GM21737 (cell line): ENCODE measurements at regions not wholly inside any gene's neighbourhood (a gene's known extent, or its start where the extent isn't known, plus 50 kb on each side); places are given as distances from the start of the nearest gene placed in this dataset.
"Not testable (repeated sequence)": the region's sequence is repeated elsewhere in the genome, so short reads cannot be mapped to it uniquely, and the experiment has no call there.

ENCODE experiments used
- ATAC-seq: cut with Tn5 transposase; IDR thresholded peaks from one replicate; pipeline ENCODE4 v1.9.1; 2021; ENCODE audit warnings: mild to moderate bottlenecking, moderate library complexity; ENCODE audit not compliant: unreplicated experiment

DNA sequence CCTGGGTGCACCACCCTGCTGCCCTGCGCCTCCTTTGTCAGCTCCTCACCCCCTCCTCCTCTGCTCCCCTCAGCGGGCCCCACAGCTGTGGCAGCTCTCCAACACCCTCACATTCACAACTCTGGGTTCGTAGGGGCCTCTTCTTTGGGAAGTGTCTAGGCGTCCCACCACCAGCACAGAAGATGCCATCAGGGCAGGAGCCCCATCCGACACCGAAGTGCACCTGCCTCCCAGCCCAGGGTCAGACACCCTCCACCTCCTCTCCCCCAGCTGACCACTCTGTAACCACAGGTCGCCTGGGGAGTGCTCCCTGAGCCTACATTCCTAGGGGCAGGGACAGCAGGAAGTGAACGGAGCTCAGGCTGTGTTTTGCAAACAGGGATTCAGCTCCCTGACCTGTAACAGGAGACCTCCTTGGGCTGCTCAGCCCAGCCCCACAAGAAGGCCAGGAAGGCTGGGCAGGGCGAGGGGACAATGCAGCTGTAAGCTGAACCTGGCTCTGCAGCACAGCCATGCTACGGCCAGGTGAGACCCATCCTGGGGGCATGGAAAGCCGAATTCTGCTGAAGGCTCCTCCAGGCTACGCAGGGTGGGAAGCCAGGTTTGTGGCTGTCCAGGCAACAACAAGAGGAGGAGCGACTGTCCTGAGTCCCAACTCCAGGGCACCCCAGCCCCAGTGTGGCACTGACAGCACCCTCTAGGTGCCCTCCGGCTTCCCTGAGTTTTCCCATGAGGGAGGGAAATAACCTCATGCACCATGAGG, 269.0 kb downstream of the GOLGA6L6 start:
- no peak for ATAC-seq

GRCh38 chr15:20271647-20272046, 270.0 kb downstream of the GOLGA6L6 start:
- ATAC-seq = no peak

- not testable (repeated sequence) for ATAC-seq
These were observed 271.6 kb downstream of the GOLGA6L6 start for GRCh38 chr15:20269956-20270355.

DNA sequence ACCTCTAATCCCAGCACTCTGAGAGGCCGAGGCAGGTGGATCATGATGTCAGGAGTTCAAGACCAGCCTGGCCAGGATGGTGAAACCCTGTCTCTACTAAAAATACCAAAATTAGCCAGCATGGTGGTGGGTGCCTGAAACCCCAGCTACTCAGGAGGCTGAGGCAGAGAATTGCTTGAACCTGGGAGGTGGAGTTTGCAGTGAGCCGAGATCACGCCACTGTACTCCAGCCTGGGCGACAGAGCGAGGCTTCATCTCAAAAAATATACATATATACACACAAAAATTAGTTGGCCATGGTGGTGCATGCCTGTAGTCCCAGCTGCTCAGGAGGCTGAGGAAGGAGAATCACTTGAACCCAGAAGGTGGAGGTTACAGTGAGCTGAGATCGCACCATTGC, 273.6 kb downstream of the GOLGA6L6 start:
- not testable (repeated sequence) for ATAC-seq

- ATAC-seq = not testable (repeated sequence)
These were observed 274.4 kb downstream of the GOLGA6L6 start for GRCh38 chr15:20267051-20267730.

DNA sequence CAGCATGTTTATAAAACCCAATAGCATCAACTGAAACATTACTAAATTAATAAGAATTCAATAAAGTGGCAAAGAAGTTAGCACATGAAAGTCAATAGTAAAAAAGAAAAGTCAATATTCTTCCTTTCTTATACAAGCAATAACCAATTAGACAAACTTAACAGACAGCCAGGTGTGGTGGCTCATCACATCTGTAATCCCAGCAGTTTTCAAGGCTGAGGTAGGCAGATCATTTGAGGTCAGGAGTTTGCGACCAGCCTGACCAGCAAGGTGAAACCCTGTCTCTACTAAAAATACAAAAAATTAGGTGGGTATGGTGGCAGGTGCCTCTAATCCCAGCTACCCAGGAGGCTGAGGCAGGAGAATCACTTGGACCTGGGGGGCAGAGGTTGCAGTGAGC, 275.9 kb downstream of the GOLGA6L6 start:
- ATAC-seq = not testable (repeated sequence)

DNA sequence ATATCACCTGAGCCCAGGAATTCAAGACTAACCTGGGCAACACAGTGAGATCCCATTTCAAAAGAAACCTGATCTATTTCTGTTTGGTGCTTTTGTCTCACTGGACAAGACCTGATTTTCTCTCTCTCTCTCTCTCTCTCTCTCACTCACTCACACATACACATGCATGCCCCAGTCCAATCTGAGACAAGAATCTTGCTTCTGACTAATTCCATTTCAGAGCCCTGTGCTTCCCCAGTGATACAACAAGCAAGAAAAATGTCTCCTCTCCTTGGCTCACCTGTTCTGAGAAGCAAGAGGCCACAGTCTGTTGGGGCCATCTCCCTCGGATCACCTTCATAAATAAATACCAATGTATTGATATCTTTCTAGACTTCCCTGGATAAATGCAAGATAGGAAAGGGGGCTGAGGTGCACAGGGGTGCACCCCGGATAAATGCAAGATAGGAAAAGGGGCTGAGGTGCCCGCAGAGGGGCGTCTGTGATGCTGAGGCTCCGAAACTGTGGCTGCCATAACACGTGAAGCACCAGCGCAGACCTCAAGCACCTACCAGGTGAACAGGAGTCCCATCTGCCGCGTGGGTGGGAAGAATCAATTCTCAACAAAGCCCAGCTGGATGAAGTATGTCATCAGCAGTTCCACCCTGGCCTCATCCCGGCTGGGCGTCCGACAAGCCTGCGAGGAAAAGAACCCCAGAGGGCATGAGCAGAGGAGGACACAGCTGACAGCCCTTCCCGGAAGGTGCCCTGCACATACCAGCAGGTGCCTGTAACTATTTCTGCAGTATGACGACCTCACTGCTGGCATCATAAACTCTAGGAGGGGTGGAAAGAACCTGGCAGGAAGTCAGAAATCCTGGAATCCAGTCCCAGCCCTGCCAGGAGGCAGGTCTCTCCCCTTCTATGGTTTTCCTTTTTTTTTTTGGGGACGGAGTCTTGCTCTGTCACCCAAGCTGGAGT, 280.0 kb downstream of the GOLGA6L6 start:
- ATAC-seq = not testable (repeated sequence)

DNA sequence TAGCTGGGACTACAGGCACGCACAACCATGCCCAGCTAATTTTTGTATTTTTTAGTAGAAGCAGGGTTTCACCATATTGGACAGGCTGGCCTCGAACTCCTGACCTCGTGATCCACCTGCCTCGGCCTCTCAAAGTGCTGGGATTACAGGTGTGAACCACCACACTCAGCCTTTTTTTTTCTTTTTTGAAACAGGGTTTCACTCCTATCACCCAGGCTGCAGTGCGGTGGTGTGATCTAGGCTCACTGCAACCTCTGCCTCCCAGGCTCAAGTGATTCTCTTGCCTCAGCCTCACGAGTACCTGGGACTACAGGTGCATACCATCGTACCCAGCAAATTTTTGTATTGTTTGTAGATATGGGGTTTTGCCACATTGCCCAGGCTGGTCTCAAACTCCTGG, 280.9 kb downstream of the GOLGA6L6 start:
- ATAC-seq = not testable (repeated sequence)

- ATAC-seq = not testable (repeated sequence)
These were observed 281.9 kb downstream of the GOLGA6L6 start for GRCh38 chr15:20259559-20260190.

- ATAC-seq = not testable (repeated sequence)
These were observed 285.2 kb downstream of the GOLGA6L6 start for GRCh38 chr15:20256394-20256793.

- not testable (repeated sequence) for ATAC-seq
These were observed 286.0 kb downstream of the GOLGA6L6 start for GRCh38 chr15:20255641-20256040.

DNA sequence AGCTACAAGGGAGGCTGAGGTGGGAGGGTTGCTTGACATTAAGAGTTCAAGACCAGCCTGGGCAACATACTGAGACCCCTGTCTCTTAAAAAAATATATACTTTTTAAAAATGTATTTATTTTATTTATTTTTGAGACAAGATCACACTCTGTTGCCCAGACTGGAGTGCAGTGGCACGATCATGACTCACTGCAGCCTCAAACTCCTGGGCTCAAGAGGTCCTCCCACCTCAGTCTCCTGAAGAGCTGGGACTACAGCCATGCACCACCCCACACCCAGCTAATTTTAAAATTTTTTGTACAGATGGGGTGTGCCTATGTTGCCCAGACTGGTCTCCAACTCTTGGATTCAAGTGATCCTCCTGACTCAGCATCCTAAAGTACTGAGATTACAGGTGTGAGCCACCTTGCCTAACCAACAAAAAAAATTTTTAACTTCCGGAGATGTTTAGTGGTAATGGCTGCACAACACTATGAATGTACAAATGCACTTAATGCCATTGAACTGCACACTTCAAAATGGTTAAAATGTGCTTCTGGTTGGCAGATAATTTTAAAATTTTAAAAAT, 288.5 kb downstream of the GOLGA6L6 start:
- ATAC-seq = not testable (repeated sequence)

DNA sequence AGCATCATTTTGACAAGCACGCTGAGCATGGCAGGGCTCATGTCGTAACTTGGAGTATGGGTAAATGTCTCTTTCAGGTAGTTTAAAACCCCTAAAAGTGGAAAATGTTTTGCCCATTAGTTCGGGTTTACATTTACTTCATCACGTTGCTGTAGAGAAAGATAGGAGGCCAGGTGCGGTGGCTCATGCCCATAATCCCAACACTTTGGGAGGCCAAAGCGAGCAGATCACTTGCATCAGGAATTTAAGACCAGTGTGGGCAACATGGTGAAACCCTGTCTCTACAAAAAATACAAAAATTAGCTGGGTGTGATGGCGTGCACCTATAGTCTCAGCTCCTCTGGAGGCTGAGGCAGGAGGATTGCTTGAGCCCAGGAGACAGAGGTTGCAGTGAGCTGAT, 289.6 kb downstream of the GOLGA6L6 start:
- ATAC-seq = not testable (repeated sequence)

- ATAC-seq = not testable (repeated sequence)
These were observed 290.2 kb downstream of the GOLGA6L6 start for GRCh38 chr15:20251214-20252005.

DNA sequence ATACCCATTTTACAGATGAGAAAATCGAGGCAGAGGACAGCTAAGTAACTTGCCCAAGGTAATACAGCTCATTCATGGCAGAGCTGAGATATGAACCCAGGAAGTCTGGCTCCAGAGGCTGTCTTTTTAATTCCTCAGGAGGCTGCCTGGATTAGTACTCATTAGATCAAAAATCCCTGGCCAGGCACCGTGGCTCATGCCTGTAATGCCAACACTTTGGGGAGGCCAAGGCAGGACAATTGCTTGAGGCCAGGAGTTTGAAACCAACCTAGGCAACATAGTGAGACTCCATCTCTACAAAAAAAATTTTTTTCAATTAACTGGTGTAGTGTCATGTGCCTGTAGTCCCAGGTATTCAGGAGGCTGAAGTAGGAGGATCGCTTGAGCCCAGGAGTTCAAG, 291.4 kb downstream of the GOLGA6L6 start:
- ATAC-seq = not testable (repeated sequence)

DNA sequence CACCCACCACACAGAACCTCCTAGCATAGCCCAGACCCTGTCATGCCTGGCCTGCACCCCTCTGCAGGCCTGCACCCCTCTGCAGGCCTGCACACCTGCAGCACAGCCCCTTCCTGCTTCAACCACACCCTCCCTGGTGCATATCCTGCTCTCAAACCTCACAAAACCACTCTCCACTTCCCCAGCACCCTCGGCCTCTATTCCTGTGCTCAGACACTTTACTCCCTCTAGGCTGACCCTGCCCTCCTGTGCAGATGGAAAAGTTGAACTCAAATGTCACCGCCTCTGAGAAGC, 292.0 kb downstream of the GOLGA6L6 start:
- not testable (repeated sequence) for ATAC-seq

DNA sequence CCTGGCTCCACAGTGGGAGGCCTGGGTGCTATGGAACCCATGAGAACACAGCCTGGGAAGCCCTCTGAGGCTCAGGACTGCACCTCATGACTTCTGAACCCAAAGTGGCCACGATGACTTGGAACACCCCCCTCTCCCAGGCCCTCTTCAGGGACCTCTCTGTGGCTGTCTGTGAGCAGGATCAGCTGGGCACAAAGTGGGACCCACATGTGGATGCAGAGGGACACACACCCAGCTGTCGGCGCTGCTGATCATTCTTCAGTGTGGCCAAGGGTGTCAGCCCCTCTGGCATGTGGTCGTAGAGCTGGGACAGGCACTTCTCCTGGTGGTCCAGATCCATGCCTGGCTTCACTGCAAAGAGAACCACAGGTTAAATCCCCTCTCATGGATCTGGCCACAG, 293.2 kb downstream of the GOLGA6L6 start:
- ATAC-seq = not testable (repeated sequence)

DNA sequence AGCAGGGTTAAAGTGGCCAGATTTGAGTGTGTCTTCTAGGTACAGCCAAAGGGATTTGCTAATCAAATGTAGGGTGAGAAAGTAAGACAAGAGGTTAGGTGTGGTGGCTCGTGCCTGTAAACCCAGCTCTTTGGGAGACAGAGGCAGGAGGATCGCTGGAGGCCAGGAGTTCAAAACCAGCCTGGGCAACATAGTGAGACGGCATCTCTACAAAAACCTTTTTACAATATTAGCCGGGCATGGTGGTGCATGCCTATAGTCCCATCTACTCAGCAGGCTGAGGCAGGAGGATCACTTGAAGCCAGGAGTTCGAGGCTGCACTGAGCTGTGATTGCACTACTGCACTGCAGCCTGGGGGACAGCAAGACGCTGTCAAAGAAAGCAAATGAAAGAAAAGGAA, 294.5 kb downstream of the GOLGA6L6 start:
- ATAC-seq = not testable (repeated sequence)

DNA sequence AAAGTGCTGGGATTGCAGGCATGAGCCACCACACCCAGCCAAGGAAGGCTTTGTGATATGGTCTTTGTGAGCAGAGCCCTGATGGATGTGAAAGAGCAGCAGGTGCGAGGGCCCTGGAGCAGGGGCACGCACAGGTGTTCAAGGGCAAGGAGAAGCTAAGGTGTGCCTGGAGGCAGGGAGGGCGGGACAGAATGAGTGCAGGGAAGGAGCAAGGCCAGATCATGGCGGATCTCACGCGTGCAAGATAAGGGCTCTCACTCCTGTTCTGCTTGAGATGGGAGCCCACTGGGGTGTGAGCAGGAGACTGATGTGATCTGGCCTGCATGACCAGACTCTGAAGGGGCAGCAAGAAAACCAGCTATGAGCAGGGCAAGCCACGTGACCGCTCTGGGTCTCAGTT, 295.0 kb downstream of the GOLGA6L6 start:
- ATAC-seq = not testable (repeated sequence)

- ATAC-seq = not testable (repeated sequence)
These were observed 295.7 kb downstream of the GOLGA6L6 start for GRCh38 chr15:20245856-20246255.
